ENCODE measurements at regions not wholly inside any gene's neighbourhood (a gene's known extent, or its start where the extent isn't known, plus 50 kb on each side); places are given as distances from the start of the nearest gene placed in this dataset.
A peak's percentile ranks its signal among the peaks of the same experiment; 100 is the strongest.

GRCh38 chr6:128806261-128806660 is 76.7 kb upstream of the LAMA2 start:
- in situ Hi-C loops (cut with HindIII; ENCODE audit: low sequenced_read_pairs), result no loop called here
- TF ChIP-seq CTCF (IDR thresholded peaks at IDR 0.05; ENCODE audit: low read depth, low read length, missing control alignments), result no peak
- no peak for DNase-seq (ENCODE audit: low read depth)
- no peak overlapping the region for H3K4me3 ChIP-seq (ENCODE audit: low read depth, low read length)

- in situ Hi-C loops (cut with HindIII; ENCODE audit: low sequenced_read_pairs), result no loop called here
- H3K4me3 ChIP-seq (ENCODE audit: low read depth, low read length), result no peak overlapping the region
- no peak for TF ChIP-seq CTCF (IDR thresholded peaks at IDR 0.05; ENCODE audit: low read depth, low read length, missing control alignments)
- peak; percentile 45 for DNase-seq (ENCODE audit: low read depth)
Observed at GRCh38 chr6:128803911-128804310, 79.0 kb upstream of the LAMA2 start.

GRCh38 chr6:128801621-128802020 is 81.3 kb upstream of the LAMA2 start:
- H3K4me3 ChIP-seq (ENCODE audit: low read depth, low read length), result no peak overlapping the region
- in situ Hi-C loops (cut with HindIII; ENCODE audit: low sequenced_read_pairs), result no loop called here
- no peak for DNase-seq (ENCODE audit: low read depth)
- TF ChIP-seq CTCF (IDR thresholded peaks at IDR 0.05; ENCODE audit: low read depth, low read length, missing control alignments), result no peak

DNA sequence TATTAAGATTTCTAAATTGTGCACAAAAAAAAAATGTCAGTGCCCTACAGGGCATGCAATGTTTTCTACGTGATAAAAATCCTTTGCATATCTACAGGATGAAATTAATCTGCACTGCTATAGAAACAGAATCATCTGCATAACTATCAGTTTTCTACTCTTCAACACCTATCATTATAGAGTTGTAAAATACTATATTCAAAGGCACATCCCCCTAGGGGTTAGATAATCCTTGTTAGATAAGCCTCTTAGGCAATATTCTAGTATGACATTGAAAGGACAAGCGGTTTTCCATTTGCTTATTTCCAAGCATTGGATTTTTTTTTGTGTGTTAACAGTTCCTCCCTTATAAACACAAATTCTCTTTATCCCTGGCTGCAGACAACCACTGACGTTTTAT is 98.7 kb upstream of the LAMA2 start:
- DNase-seq (ENCODE audit: low read depth), result no peak
- TF ChIP-seq CTCF (IDR thresholded peaks at IDR 0.05; ENCODE audit: low read depth, low read length, missing control alignments), result no peak
- no peak overlapping the region for H3K4me3 ChIP-seq (ENCODE audit: low read depth, low read length)
- in situ Hi-C loops (cut with HindIII; ENCODE audit: low sequenced_read_pairs), result no loop called here

GRCh38 chr6:128768187-128768586 is 114.8 kb upstream of the LAMA2 start:
- no peak for DNase-seq (ENCODE audit: low read depth)
- TF ChIP-seq CTCF (IDR thresholded peaks at IDR 0.05; ENCODE audit: low read depth, low read length, missing control alignments), result no peak
- H3K4me3 ChIP-seq (ENCODE audit: low read depth, low read length), result no peak overlapping the region
- in situ Hi-C loops (cut with HindIII; ENCODE audit: low sequenced_read_pairs), result no loop called here

- no peak overlapping the region for H3K4me3 ChIP-seq (ENCODE audit: low read depth, low read length)
- TF ChIP-seq CTCF (IDR thresholded peaks at IDR 0.05; ENCODE audit: low read depth, low read length, missing control alignments), result no peak
- in situ Hi-C loops (cut with HindIII; ENCODE audit: low sequenced_read_pairs), result no loop called here
- no peak for DNase-seq (ENCODE audit: low read depth)
Observed at GRCh38 chr6:128767705-128768104, 115.2 kb upstream of the LAMA2 start.

DNA sequence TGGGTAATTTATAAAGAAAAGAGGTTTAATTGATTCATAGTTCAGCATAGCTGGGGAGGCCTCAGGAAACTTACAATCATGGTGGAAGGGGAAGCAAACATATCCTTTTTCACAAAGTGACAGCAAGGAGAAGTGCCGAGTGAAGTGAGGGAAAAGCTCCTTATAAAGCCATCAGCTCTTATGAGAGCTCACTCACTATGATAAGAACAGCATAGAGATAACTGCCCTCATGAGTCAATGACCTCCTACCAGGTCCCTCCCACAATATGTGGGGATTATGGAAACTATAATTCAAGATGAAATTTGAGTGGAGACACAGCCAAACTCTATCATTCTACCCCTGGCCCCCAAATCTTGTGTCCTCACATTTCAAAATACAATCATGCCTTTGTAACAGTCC is 115.8 kb upstream of the LAMA2 start:
- TF ChIP-seq CTCF (IDR thresholded peaks at IDR 0.05; ENCODE audit: low read depth, low read length, missing control alignments), result no peak
- H3K4me3 ChIP-seq (ENCODE audit: low read depth, low read length), result no peak overlapping the region
- no peak for DNase-seq (ENCODE audit: low read depth)
- in situ Hi-C loops (cut with HindIII; ENCODE audit: low sequenced_read_pairs), result no loop called here

Measured in astrocyte of the cerebellum (primary cell).